ENCODE measurements at regions not wholly inside any gene's neighbourhood (a gene's known extent, or its start where the extent isn't known, plus 50 kb on each side); places are given as distances from the start of the nearest gene placed in this dataset.

DNA sequence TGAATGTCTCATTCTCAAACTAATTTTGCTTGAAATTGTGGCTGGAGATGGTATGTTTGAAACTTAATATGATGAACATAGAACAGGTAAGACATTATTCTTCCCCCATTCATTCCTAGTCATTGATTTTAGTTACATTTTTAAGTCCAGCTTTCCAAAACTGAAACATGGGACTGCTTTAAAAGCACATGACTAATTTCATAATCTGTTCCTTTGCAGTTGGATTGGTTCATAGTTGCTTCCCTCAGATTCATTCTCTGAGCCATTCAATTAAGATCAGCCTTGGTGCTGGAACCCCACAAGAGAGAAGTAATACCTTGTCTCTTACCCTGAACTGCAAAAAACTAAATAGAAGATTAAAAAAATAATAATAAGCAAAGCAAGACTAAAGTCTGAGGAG, 87.5 kb upstream of the TGFBR2 start:
- TF ChIP-seq, protein P1, sequence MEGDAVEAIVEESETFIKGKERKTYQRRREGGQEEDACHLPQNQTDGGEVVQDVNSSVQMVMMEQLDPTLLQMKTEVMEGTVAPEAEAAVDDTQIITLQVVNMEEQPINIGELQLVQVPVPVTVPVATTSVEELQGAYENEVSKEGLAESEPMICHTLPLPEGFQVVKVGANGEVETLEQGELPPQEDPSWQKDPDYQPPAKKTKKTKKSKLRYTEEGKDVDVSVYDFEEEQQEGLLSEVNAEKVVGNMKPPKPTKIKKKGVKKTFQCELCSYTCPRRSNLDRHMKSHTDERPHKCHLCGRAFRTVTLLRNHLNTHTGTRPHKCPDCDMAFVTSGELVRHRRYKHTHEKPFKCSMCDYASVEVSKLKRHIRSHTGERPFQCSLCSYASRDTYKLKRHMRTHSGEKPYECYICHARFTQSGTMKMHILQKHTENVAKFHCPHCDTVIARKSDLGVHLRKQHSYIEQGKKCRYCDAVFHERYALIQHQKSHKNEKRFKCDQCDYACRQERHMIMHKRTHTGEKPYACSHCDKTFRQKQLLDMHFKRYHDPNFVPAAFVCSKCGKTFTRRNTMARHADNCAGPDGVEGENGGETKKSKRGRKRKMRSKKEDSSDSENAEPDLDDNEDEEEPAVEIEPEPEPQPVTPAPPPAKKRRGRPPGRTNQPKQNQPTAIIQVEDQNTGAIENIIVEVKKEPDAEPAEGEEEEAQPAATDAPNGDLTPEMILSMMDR (IDR thresholded peaks at IDR 0.05; ENCODE audit: borderline replicate concordance, control extremely low read depth, extremely low read depth, insufficient read depth, missing control alignments) = no peak
- no peak for DNase-seq (ENCODE audit: low spot score)
- in situ Hi-C loops (cut with MboI; ENCODE audit: low sequenced_read_pairs, unreplicated experiment) = no loop called here

DNA sequence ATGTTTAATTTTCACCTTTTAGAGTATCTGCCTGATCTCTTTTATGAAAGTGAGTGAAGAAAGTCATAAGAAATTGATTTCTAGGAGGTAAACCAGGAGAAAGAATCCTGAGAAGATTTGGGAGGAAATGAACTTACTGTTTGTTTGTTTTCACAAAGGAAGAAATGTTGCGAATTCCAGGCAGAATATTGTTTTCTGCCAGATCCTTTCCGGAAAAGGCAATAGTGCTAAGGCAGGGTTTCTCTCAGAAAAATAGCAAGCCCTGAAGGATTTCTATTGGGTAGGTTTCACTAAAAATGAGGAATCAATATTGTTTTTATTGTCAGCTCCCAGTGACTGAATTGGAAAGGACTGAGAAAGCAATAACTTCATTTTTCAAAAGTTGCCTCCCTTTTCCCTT, 85.7 kb upstream of the TGFBR2 start:
- TF ChIP-seq, protein P1 (IDR thresholded peaks at IDR 0.05; ENCODE audit: borderline replicate concordance, control extremely low read depth, extremely low read depth, insufficient read depth, missing control alignments) = no peak
- in situ Hi-C loops (cut with MboI; ENCODE audit: low sequenced_read_pairs, unreplicated experiment) = no loop called here
- no peak for DNase-seq (ENCODE audit: low spot score)

DNA sequence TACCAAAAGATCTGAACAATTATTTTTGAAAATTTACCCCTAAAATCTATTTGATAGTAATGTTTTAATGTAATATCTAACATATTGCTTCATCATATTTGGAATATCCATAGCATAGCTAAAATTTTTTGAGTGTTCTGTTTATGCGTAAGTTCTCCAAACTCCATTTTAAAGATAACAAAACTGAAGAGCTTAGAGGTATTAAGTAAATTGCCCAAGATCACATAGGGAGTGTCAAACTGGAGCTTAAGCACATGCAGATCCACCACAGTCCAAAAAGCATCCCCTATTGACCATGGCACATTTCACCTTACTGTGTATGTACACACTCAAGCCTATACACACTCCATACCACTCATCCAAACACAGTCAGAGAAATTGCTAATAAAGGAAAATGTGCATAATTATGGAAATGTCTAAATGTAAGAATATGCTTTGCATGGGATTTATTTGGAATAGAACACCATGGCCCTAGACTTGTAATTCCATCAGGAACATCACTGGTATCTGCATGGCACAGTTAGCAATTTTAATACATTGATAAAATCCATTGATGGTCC, 85.2 kb upstream of the TGFBR2 start:
- TF ChIP-seq, protein P1 (IDR thresholded peaks at IDR 0.05; ENCODE audit: borderline replicate concordance, control extremely low read depth, extremely low read depth, insufficient read depth, missing control alignments) = no peak
- DNase-seq (ENCODE audit: low spot score) = no peak
- in situ Hi-C loops (cut with MboI; ENCODE audit: low sequenced_read_pairs, unreplicated experiment) = no loop called here

DNA sequence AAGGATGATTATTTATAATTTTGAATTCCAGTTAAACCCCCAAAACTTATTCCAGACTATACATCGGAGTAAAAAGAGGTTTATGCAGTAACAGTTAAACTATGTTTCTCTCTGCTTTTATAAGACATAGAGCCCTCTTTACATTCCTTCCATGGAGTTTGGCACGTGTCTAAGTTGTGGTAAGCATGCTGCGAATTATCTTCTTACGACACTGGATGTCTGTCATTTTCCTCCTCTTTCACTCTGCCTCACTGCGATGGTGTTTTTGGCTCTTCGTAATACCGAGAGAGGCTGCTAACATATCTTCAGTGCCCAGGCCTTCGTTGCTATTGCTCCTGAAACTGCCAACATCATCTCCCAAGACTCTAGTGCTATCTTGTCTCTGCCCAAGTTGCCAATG, 83.9 kb upstream of the TGFBR2 start:
- TF ChIP-seq, protein P1 (IDR thresholded peaks at IDR 0.05; ENCODE audit: borderline replicate concordance, control extremely low read depth, extremely low read depth, insufficient read depth, missing control alignments) = no peak
- no peak for DNase-seq (ENCODE audit: low spot score)
- in situ Hi-C loops (cut with MboI; ENCODE audit: low sequenced_read_pairs, unreplicated experiment) = no loop called here

DNA sequence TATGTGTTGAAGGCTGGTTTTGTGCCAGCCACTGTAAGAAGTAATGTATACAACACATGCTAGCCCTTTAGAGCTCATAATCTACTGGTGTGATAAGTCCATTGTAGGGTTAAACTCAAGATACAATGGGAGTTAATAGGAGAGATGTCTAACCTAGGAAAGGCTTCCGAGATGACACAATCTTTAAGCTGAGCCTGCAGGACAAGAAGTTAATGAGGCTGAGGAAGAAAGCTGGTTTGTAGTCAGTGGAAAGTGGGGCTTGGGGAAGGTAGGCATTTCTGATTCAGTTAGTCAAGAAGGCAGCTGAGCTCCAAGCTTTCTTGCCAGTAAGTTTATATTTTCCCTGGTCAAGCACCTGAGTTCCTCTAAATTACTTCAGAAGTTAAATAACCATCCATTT, 83.0 kb upstream of the TGFBR2 start:
- in situ Hi-C loops (cut with MboI; ENCODE audit: low sequenced_read_pairs, unreplicated experiment) = no loop called here
- no peak for DNase-seq (ENCODE audit: low spot score)
- TF ChIP-seq, protein P1 (IDR thresholded peaks at IDR 0.05; ENCODE audit: borderline replicate concordance, control extremely low read depth, extremely low read depth, insufficient read depth, missing control alignments) = no peak

DNA sequence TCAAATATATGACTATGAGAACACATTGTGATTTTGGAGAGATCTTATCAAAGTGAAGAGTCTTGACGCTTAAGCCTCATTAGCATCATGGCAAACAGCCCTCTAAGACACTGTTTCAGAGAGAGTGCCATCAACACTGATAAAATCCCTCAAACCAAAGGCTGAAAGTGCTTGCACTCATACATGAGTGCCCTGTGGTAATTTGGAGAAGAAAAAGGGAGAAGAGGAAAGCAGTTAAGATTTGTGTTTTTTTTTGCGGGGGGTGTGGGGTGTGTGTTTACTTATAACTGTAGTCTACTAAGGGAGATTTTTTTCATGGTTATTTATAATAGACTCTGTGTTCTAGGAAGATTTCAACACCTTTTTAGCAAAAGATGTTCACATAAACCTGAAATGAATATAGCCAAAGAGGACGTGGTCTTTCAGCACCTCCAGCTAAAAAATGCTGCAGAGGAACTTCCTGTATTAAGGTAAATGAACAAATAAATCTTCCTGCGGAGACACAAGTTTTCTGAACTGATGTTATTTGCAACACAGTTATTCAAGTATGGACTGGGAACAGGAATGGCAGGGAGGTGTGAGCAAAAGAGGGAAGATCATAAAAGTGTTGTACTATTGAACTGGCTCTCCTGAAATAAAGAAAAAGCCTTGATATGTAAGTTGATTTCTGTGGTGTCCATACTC, 81.9 kb upstream of the TGFBR2 start:
- in situ Hi-C loops (cut with MboI; ENCODE audit: low sequenced_read_pairs, unreplicated experiment) = no loop called here
- TF ChIP-seq, protein P1 (IDR thresholded peaks at IDR 0.05; ENCODE audit: borderline replicate concordance, control extremely low read depth, extremely low read depth, insufficient read depth, missing control alignments) = no peak
- DNase-seq (ENCODE audit: low spot score) = no peak
